ENCODE measurements at regions not wholly inside any gene's neighbourhood (a gene's known extent, or its start where the extent isn't known, plus 50 kb on each side); places are given as distances from the start of the nearest gene placed in this dataset.
"Not testable (repeated sequence)": the region's sequence is repeated elsewhere in the genome, so short reads cannot be mapped to it uniquely, and the experiment has no call there.

GRCh38 chr2:160615706-160616105 lies 122.1 kb upstream of the RBMS1 start:
- no peak for DNase-seq
- Histone ChIP-seq H3K4me3 (no peak overlapping the region), H3K27me3 (replicated peaks in 1 of 7) (no peaks in the 10 kb centered on the region), H3K27ac (no peak overlapping the region), H3K4me1 (no peaks in the 10 kb centered on the region), H3K9me3 (peaks cover 0 to 15% (median 12%) of the 10 kb centered on the region in 8 donors), H3K36me3 (no peaks in the 10 kb centered on the region)
- 74 to 91% (median 87%) methylated on average over 2 of the region's 2 CpGs for WGBS, 5 donors
- intact Hi-C loops (cut with DNase I; ENCODE audit: low total_unique reads): no loop called here
- TF ChIP-seq, protein P1, sequence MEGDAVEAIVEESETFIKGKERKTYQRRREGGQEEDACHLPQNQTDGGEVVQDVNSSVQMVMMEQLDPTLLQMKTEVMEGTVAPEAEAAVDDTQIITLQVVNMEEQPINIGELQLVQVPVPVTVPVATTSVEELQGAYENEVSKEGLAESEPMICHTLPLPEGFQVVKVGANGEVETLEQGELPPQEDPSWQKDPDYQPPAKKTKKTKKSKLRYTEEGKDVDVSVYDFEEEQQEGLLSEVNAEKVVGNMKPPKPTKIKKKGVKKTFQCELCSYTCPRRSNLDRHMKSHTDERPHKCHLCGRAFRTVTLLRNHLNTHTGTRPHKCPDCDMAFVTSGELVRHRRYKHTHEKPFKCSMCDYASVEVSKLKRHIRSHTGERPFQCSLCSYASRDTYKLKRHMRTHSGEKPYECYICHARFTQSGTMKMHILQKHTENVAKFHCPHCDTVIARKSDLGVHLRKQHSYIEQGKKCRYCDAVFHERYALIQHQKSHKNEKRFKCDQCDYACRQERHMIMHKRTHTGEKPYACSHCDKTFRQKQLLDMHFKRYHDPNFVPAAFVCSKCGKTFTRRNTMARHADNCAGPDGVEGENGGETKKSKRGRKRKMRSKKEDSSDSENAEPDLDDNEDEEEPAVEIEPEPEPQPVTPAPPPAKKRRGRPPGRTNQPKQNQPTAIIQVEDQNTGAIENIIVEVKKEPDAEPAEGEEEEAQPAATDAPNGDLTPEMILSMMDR (IDR thresholded peaks at IDR 0.05 in 8 of 11, conservative IDR thresholded peaks at IDR 0.05 in 3 of 11): no peak
- TF ChIP-seq POLR2AphosphoS5 (IDR thresholded peaks at IDR 0.05) (no peak), POLR2A (IDR thresholded peaks at IDR 0.05) (no peak)

- TF ChIP-seq, protein P1 (IDR thresholded peaks at IDR 0.05 in 8 of 11, conservative IDR thresholded peaks at IDR 0.05 in 3 of 11): no peak
- no peak for TF ChIP-seq POLR2AphosphoS5 (IDR thresholded peaks at IDR 0.05)
- TF ChIP-seq POLR2A (IDR thresholded peaks at IDR 0.05): no peak
- H3K4me3 ChIP-seq: no peak overlapping the region
- intact Hi-C loops (cut with DNase I; ENCODE audit: low total_unique reads): no loop called here
- peaks cover 0 to 15% (median 12%) of the 10 kb centered on the region in 8 donors for H3K9me3 ChIP-seq
- WGBS, 5 donors: 80 to 91% (median 87%) methylated on average over 2 of the region's 2 CpGs
- no peaks in the 10 kb centered on the region for H3K4me1 ChIP-seq
- no peaks in the 10 kb centered on the region for H3K36me3 ChIP-seq
- H3K27ac ChIP-seq: no peak overlapping the region
- H3K27me3 ChIP-seq (replicated peaks in 1 of 7): no peaks in the 10 kb centered on the region
- no peak for DNase-seq
Observed at GRCh38 chr2:160616149-160616548, 122.5 kb upstream of the RBMS1 start.

- TF ChIP-seq POLR2AphosphoS5 (IDR thresholded peaks at IDR 0.05) (no peak), POLR2A (IDR thresholded peaks at IDR 0.05) (no peak)
- TF ChIP-seq, protein P1 (IDR thresholded peaks at IDR 0.05 in 8 of 11, conservative IDR thresholded peaks at IDR 0.05 in 3 of 11): no peak
- H3K27ac ChIP-seq: no peak overlapping the region
- no peaks in the 10 kb centered on the region for H3K36me3 ChIP-seq
- H3K4me3 ChIP-seq: no peak overlapping the region
- 91 to 98% (median 97%) methylated on average over 1 of the region's 1 CpG for WGBS, 5 donors
- peaks cover 0 to 7% (median 2%) of the 10 kb centered on the region in 8 donors for H3K9me3 ChIP-seq
- intact Hi-C loops (cut with DNase I; ENCODE audit: low total_unique reads): no loop called here
- no peak for DNase-seq
- no peaks in the 10 kb centered on the region for H3K4me1 ChIP-seq
- H3K27me3 ChIP-seq (replicated peaks in 1 of 7): no peaks in the 10 kb centered on the region
Observed at GRCh38 chr2:160621748-160622147, 128.1 kb upstream of the RBMS1 start.

DNA sequence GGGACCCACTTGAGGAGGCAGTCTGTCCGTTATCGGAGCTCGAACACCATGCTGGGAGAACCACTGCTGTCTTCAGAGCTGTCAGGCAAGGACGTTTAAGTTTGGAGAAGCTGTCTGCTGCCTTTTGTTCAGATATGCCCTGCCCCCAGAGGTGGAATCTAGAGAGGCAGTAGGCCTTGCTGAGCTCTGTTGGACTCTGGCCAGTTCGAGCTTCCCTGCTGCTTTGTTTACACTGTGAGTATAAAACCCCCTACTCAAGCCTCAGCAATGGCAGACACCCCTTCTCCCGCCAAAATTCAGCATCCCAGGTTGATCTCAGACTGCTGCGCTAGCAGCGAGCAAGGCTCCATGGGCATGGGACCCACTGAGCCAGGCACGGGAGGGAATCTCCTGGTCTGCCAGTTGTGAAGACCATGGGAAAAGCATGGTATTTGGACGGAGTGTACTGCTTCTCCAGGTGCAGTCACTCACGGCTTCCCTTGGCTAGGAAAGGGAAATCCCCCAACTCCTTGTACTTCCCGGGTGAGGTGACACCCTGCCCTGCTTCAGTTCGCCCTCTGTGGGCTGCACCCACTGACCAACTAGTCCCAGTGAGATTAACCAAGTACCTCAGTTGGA lies 134.5 kb upstream of the RBMS1 start:
- H3K9me3 ChIP-seq; H3K4me1 ChIP-seq; DNase-seq; H3K36me3 ChIP-seq; intact Hi-C loops (cut with DNase I; ENCODE audit: low total_unique reads); H3K27me3 ChIP-seq (replicated peaks in 1 of 7); H3K4me3 ChIP-seq; H3K27ac ChIP-seq: not testable (repeated sequence)
- 85 to 93% (median 88%) methylated on average over 9 to 13 of the region's 13 CpGs for WGBS, 5 donors

GRCh38 chr2:160628811-160629210 lies 135.2 kb upstream of the RBMS1 start:
- Histone ChIP-seq H3K9me3 (peaks cover 0 to 4% (median 1%) of the 10 kb centered on the region in 8 donors), H3K4me1 (no peaks in the 10 kb centered on the region), H3K4me3 (no peak overlapping the region), H3K27ac (no peak overlapping the region), H3K36me3 (no peaks in the 10 kb centered on the region), H3K27me3 (replicated peaks in 1 of 7) (no peaks in the 10 kb centered on the region)
- 67 to 82% (median 75%) methylated on average over 3 of the region's 3 CpGs for WGBS, 5 donors
- TF ChIP-seq, protein P1 (IDR thresholded peaks at IDR 0.05 in 8 of 11, conservative IDR thresholded peaks at IDR 0.05 in 3 of 11): no peak
- intact Hi-C loops (cut with DNase I; ENCODE audit: low total_unique reads): no loop called here
- DNase-seq: no peak
